Urinary bladder (tissue), 3 donors: ENCODE measurements at regions not wholly inside any gene's neighbourhood (a gene's known extent, or its start where the extent isn't known, plus 50 kb on each side); places are given as distances from the start of the nearest gene placed in this dataset.

Experiments
- DNase-seq: peaks from one replicate; pipeline ENCODE4 v3.0.0-alpha.2; 2015; ENCODE audit errors: extremely low spot score
- H3K27ac ChIP-seq: one replicate; pipeline ENCODE4 v1.5.1; 2013; ENCODE audit warnings: low read depth, mild to moderate bottlenecking, moderate library complexity
- H3K36me3 ChIP-seq: one replicate; pipeline ENCODE4 v1.6.1; 2013; ENCODE audit warnings: mild to moderate bottlenecking, moderate library complexity; ENCODE audit not compliant: insufficient read depth
- H3K4me1 ChIP-seq: one replicate; pipeline ENCODE4 v1.6.1; 2013; ENCODE audit warnings: mild to moderate bottlenecking, moderate library complexity; ENCODE audit not compliant: insufficient read depth
- H3K4me3 ChIP-seq: one replicate; pipeline ENCODE4 v1.5.1; 2013; ENCODE audit warnings: low read depth, low read length
- WGBS: extraction: QIAGEN DNeasy Blood & Tissue Kit; methylation state at CpG from one replicate; pipeline ENCODE4 v1.1.7; 2013; 5-methylcytosine and 5-hydroxymethylcytosine counted together
- donor health status: healthy with polysubstance abuse.
- donor health status: healthy.

- WGBS = 89% methylated on average over 10 of the region's 10 CpGs
- DNase-seq = no peak
- H3K4me3 ChIP-seq = no peak overlapping the region
- H3K4me1 ChIP-seq = no peaks in the 10 kb centered on the region
- H3K36me3 ChIP-seq = no peaks in the 10 kb centered on the region
- H3K27ac ChIP-seq = no peak overlapping the region
Observed at GRCh38 chr22:44548981-44549380, 50.9 kb upstream of the RTL6 start.
